Medulla oblongata (tissue), 1 donor: ENCODE measurements at regions not wholly inside any gene's neighbourhood (a gene's known extent, or its start where the extent isn't known, plus 50 kb on each side); places are given as distances from the start of the nearest gene placed in this dataset.
"Not testable (repeated sequence)": the region's sequence is repeated elsewhere in the genome, so short reads cannot be mapped to it uniquely, and the experiment has no call there.

Source experiments
- DNase-seq: peaks from one replicate; pipeline ENCODE4 v3.0.0-alpha.2; 2015; ENCODE audit errors: extremely low spot score

- no peak for DNase-seq
These were observed 291.9 kb upstream of the SGK1 start for GRCh38 chr6:134609716-134610261.

GRCh38 chr6:134607411-134607810 is 289.5 kb upstream of the SGK1 start:
- no peak for DNase-seq

DNA sequence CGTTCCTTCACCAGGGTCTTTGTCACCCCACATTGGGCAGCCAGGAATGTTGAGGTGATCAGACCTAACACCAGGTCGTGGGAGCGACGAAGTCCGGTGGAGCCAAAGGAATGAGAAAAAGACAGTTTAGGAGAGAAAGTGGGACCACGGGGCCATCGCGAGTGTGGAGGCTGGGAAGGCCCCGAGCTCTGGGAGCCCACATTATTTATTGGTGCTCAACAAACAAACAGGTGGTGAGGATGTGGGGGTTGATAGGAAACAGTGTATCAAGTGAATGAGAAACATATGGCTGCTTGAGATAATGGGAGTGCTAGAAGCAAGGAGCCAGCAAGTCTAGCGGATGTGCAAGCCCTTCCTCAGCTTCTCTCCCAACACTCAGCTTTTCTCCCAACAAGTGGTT is 287.1 kb upstream of the SGK1 start:
- no peak for DNase-seq

DNA sequence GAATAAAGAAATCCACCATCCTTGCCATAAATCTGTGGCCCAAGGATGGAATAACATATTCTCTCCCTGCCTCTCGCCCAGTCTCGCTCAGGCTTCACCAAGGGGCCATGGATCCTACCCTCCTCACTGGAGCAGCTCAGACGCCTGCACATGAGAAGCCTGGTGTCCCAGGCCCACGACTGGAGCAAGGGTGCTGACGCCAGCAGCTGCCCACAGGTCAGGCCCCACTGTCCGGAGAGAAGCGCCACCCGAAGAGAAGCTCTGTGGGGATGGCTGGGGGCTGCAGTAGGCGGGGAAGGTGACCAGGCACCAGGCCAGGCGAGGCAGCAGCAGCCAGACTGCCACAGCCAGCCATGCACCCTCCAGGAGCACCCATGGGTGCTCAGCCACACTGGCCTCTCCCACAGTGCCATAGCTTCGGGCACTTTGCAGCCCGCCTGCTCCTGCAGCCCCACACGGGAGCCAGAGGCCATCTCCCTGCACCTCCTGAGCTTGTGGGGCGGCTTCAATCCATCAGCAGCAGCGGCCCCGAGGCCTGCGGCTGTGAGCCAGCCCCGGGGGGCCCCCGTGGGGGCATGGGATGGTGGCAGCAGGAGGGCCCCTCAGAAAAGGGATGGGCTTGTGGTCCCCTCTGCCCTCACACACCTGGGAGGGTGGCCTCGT is 286.2 kb upstream of the SGK1 start:
- DNase-seq, result no peak

DNA sequence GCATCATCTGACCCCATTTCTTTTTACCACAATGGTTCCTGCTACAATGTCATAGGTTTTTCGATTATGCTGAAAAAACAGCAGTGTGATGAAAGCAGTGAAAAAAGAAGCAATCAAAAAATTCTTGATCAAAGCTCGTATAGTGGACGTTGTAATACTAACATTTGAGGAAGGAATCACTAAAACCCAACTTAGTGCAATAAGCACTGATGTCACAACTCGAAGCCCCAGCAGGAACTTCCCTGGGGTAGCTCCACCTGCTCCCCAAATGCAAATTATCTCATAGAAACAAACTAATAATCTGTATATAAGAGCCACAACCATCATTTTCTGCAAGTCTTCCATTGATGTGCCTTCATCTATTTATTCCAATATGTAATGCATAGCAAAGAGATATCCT is 285.6 kb upstream of the SGK1 start:
- DNase-seq, result no peak

DNA sequence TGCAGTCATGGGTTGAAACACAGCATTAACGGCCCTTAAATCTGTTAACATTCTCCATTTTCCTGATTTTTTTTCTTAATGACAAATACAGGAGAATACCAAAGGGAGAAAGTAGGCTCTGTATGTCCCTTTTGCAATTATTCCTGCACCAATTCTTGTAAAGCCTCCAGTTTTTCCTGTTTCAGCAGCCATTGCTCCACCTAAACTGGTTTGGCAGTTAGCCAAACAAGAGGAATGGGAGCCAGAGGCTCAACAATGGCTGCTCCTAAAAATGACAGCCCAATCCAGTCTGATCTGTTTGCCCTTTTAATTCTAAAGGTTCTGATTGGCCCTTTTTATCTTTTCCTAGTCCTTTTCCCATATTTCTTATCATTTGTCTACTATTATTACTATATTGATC is 284.2 kb upstream of the SGK1 start:
- DNase-seq, result no peak

DNA sequence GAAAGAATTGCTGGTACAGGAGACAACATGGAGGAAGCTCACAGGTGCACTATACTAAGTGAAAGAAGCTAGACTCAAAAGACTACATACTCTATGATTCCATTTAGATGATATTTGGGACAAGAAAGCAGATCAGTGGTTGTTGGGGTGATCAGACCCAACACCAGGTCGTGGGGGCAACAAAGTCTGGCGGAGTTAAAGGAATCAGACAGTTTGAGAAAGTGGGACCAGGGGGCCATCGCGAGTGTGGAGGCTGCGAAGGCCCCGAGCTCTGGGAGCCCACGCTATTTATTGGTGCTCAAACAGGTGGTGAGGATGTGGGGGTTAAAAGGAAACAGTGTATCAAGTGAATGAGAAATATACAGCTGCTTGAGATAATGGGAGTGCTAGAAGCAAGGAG is 282.8 kb upstream of the SGK1 start:
- DNase-seq, result no peak

DNA sequence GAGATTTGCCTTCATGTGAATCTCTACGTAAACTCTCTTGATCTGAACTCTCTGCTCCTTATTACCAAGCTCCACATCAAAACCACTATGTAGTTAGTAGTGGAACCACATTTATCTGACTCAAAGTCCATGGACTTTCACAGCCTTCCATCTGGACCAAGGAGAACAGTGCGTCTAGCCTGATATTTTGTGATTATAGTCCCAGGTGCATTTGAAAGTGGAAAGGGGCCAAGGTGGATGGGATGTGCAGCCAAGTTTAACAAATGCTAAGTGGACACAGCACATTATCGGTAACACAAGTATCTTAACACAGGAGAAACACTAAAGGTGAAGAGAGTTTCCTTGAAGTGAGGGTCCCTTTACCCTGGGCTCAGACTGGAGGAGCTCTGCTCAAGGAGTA is 281.2 kb upstream of the SGK1 start:
- no peak for DNase-seq

- no peak for DNase-seq
These were observed 278.3 kb upstream of the SGK1 start for GRCh38 chr6:134596191-134596590.

DNA sequence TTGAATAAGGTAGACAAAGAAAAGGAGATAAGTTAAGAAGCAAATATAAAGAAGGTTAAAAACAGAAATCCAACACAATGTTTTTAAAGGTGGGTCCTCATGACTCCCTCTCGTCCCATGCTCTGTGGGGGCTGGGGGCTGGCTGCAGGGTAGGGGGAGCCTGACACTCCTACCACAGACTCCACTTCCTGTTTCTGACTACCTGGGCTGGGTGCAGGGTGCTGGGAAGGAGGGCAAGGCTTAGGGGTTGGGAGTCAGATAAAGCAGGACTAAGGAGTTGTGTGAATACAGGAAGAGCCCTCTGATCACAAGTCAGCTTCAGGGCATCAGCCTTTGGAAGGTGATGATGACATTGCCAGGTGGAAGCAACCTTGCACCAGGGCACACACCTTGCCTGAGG is 277.0 kb upstream of the SGK1 start:
- no peak for DNase-seq

- DNase-seq, result peak; percentile 90
These were observed 276.0 kb upstream of the SGK1 start for GRCh38 chr6:134593887-134594286.

DNA sequence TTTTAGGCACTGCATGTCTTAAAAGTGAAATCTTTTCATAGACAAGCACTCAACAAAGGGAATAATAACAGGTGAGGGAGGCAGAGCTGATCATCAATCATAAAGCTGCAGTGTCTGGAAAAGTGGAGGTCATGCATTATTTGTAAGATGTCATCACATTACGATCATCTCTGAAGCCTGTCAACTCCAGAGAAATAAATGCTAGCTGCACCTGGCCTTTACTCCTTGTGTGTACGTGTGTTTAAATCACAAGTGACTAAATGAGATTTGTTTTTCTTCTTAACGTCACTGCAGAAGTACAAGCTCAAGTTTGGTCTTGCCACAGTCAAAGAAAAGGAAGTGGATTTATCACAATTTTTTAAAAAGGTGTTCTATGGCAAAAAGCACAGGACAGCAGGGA is 275.5 kb upstream of the SGK1 start:
- DNase-seq, result no peak

- DNase-seq, result no peak
These were observed 275.1 kb upstream of the SGK1 start for GRCh38 chr6:134593024-134593423.

GRCh38 chr6:134590449-134590848 is 272.5 kb upstream of the SGK1 start:
- no peak for DNase-seq

DNA sequence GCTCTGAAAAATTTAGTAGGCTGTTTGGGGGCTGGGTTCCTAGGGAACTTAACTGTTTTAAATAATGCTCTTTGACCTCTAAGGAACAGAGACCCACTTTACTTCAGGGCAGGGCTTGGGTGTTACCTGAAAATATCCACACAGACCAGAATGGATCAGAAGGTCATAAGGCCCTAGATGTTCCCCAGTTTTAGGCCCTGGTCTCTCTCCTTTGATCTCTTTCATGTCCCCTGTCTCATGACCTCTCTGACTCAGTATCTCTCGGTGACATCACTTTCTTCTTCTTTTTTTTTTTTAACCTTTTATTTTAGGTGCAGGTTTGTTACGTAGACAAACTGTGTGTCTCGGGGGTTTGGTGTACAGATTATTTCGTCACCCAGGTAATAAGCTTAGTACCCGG is 272.1 kb upstream of the SGK1 start:
- no peak for DNase-seq

DNA sequence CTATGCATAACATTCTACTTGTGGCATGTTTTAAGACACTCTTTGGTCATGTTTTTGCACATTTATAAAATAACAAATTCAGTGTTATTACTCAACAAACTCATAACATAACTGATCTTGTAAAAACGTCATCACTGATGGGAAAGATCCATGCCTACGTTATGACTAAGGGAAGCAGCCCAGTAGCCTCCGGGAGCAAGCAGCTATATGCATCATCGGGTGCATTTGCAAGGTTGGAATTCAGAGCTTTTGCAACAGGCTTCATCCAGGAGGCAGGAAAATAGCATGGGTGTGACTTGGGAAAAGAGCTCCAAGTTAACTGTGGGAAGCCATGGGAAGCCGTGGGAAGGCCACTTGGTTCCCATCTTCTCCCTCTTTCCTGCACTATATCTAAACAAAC is 271.6 kb upstream of the SGK1 start:
- no peak for DNase-seq

DNA sequence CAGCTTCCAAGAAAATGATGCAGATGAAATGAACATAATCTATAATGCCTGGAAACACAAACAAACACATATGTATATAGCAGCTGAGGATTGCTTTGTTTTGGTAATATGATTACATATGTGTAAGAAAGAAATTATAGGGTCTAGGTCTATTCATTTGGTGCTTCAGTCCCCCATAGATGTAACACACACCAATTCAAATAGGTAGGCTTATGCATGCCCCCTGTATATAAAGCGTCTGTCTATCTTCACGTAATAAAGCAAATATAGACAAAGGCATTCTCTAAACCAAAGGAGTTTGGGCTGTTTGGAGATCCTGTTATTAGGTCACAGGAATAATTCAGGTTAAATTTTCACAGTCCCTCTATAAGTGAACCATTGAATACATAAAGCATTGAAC is 270.4 kb upstream of the SGK1 start:
- no peak for DNase-seq

DNA sequence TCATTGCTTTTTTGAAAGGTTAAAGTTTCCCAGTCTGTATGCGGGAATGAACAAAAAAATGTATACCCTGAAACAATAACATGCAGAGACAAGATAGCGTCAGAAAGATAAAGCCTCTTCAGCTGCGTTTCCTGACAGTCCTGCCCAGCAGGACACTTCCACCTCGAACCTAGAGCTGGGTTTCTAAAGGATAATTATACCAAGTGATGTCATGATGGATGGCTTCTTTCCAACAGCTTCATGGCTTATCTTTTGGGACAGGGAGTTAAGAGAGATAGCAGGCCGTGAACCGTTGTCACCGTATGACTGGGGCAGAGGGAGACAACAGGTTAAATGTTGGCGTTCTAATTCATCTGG is 267.6 kb upstream of the SGK1 start:
- no peak for DNase-seq

- DNase-seq, result no peak
These were observed 267.1 kb upstream of the SGK1 start for GRCh38 chr6:134584847-134585516.

DNA sequence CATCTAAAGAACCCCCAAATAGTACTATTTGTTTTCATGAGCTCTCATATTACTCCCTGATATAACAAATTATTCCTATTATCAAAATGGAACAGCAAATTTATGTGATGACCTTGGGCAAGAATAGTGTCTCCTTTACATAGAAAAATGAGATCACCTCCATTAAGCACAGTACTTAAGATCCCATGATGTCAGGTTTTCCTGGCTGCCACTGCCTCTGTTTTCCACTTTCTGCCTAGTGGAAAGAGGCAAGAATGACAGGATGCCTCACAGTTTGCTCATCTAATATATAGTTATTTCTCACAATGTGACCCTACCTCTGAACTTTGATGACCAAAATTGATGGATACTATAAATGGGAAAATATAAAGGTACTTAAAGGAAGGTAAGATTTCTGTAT is 260.1 kb upstream of the SGK1 start:
- DNase-seq, result no peak

GRCh38 chr6:134575221-134575620 is 257.3 kb upstream of the SGK1 start:
- DNase-seq, result no peak

- no peak for DNase-seq
These were observed 256.6 kb upstream of the SGK1 start for GRCh38 chr6:134574491-134574890.

GRCh38 chr6:134569996-134570395 is 252.1 kb upstream of the SGK1 start:
- DNase-seq, result not testable (repeated sequence)

- peak; percentile 94 for DNase-seq
These were observed 246.8 kb upstream of the SGK1 start for GRCh38 chr6:134564705-134565104.
